ENCODE measurements at regions not wholly inside any gene's neighbourhood (a gene's known extent, or its start where the extent isn't known, plus 50 kb on each side); places are given as distances from the start of the nearest gene placed in this dataset.
"Not testable (repeated sequence)": the region's sequence is repeated elsewhere in the genome, so short reads cannot be mapped to it uniquely, and the experiment has no call there.

- DNase-seq, result no peak
Observed at GRCh38 chr2:44051593-44052347, 56.0 kb upstream of the LRPPRC start.

- DNase-seq, result no peak
Observed at GRCh38 chr2:44052584-44052983, 56.8 kb upstream of the LRPPRC start.

DNA sequence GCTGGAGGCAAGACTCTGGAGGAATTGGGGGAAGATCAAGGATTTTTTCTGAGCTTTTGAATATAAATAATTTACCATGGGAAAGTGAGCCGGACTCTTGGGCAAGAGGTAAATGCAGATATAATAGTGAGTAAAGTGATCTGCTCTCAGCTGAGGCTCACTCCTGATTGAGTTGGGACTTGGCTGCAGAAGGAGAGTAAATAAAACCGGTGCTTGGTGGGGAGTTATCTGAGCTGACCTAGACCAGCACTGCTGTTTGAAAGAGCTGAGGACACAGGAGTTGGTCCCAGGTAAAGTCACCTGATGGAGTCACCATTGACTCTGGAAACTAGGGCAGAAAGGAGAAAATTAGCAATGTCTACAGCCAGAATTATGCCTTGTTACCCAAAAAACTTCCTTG is 57.3 kb upstream of the LRPPRC start:
- no peak for DNase-seq

DNA sequence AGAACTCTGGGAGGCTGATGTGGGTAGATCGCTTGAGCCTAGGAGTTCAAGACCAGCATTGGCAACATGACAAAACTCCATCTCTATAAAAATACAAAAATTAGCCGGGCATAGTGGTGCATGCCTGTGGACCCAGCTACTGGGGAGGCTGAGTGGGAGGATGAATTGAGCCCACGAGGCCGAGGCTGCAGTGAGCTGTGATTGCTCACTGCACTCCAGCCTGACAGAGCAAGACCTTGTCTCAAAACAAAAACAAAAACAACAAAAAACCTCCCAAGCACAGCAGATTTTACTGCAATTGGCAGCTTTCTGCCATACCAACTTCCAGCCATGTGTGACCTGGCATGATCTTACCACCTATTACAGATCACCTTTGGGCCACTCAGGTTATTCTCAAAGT is 57.7 kb upstream of the LRPPRC start:
- DNase-seq, result no peak

- DNase-seq, result no peak
Observed at GRCh38 chr2:44055229-44055628, 59.4 kb upstream of the LRPPRC start.

DNA sequence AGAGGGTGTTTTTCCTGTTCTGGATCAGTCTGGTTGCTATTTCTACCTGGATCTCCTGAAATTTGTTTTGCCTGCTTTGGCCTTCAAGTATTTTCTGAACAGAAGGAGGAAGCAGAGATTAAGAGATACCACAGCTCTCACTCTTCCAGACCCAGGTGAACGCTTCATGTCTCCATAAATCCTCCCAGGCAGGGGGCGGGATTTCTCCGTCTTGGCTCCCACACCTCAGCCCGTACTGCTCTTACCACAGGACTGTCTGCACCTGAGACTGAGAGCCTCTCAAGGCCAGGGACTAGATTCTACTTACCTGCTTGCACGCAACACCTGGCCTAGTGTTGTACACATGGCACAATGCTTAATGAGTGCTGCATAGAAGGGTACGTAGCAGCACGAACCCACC is 59.9 kb upstream of the LRPPRC start:
- DNase-seq, result no peak

- no peak for DNase-seq
Observed at GRCh38 chr2:44056947-44057346, 61.2 kb upstream of the LRPPRC start.

DNA sequence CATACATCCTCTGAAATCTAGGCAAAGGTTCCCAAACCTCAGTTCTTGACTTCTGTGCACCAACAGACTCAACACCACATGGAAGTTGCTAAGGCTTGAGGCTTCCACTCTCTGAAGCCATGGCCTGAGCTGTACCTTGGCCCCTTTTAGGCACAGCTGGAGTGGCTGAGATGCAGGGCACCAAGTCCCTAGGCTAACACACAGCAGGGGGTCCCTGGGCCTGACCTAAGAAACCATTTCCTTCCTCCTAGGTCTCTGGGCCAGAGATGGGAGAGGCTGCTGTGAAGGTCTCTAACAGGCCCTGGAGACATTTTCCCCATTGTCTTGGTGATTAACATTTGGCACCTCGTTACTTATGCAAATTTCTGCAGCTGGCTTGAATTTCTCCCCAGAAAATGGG is 64.5 kb upstream of the LRPPRC start:
- not testable (repeated sequence) for DNase-seq

DNA sequence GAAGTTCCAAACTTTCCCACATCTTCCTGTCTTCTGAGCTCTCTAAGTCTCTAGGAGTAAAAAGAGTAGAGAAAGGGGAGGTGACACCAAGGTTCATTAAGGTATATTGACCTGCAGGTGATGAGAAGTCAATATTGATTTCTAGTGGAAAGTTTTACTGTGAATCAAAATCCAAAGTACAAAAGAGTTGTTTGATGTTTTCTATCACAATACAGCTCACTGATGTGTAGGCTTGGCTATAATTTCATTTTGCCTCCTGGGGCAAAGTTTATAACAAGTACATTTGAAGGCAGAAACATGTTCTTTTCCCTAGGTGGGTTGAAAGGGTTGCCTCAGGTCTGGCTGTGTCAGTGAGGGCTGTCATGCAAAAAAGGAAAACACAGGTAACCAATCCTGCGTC is 65.2 kb upstream of the LRPPRC start:
- DNase-seq, result no peak

DNA sequence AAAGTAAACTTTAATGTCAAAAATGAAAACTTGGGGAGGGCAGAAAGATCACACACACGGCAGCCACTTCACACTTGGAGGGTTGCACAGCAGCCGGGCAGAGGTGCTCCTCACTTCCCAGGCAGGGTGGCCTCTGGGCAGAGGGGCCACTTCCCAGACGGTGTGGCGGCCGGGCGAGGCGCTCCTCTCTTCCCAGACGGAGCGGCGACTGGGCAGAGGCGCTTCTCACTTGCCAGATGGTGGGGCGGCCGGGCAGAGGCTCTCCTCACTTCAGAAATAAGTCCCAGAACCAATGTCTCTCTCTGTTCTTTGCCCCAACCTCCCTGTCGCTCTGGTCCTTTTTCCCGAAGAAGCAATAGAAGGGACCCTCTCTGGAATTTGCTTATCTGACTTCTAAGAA is 65.7 kb upstream of the LRPPRC start:
- DNase-seq, result no peak

DNA sequence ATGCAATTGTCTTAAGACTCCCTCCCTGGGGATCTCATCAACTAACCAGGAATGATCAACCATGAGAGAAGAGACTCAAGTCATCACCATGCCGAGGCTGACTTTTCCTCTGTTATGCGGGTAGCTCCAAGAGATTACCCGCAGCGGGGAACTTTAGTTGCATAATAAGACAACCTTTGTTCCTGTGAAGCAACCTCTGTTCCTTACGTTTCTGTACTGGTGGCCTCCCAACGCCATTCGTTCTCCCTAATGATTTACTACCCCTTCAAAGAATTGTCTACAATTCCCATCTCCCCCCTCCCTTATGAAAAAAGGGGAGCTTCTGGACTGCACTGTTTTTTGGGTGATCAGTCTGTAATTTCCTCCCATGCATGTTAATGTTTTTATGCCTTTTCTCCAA is 66.1 kb upstream of the LRPPRC start:
- DNase-seq, result no peak

GRCh38 chr2:44063033-44063432 is 67.2 kb upstream of the LRPPRC start:
- no peak for DNase-seq

- not testable (repeated sequence) for DNase-seq
Observed at GRCh38 chr2:44064281-44064680, 68.5 kb upstream of the LRPPRC start.

DNA sequence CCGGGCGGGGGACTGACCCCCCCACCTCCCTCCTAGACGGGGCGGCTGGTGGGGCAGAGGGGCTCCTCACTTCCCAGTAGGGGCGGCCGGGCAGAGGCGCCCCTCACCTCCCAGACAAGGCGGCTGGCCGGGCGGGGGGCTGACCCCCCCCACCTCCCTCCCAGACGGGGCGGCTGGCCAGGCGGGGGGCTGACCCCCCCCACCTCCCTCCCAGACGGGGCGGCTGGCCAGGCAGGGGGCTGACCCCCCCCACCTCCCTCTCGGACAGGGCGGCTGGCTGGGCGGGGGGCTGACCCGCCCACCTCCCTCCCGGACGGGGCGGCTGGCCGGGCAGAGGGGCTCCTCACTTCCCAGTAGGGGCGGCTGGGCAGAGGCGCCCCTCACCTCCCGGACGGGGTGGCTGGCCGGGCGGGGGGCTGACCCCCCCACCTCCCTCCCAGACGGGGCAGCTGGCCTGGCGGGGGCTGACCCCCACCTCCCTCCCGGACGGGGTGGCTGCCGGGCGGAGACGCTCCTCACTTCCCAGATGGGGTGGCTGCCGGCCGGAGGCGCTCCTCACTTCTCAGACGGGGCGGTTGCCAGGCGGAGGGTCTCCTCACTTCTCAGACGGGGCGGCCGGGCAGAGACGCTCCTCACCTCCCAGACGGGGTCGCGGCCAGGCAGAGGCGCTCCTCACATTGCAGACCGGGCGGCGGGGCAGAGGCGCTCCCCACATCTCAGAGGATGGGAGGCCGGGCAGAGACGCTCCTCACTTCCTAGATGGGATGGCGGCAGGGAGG is 71.4 kb upstream of the LRPPRC start:
- not testable (repeated sequence) for DNase-seq

DNA sequence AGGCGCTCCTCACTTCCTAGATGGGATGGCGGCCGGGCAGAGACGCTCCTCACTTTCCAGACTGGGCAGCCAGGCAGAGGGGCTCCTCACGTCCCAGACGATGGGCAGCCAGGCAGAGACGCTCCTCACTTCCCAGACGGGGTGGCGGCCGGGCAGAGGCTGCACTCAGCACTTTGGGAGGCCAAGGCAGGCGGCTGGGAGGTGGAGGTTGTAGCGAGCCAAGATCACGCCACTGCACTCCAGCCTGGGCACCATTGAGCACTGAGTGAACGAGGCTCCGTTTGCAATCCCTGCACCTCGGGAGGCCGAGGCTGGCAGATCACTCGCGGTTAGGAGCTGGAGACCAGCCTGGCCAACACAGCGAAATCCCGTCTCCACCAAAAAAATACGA is 72.0 kb upstream of the LRPPRC start:
- DNase-seq, result not testable (repeated sequence)

- no peak for DNase-seq
Observed at GRCh38 chr2:44071454-44072046, 75.8 kb upstream of the LRPPRC start.

GRCh38 chr2:44073667-44074066 is 77.9 kb upstream of the LRPPRC start:
- not testable (repeated sequence) for DNase-seq

GRCh38 chr2:44074795-44075194 is 79.0 kb upstream of the LRPPRC start:
- not testable (repeated sequence) for DNase-seq

GRCh38 chr2:44075541-44075940 is 79.8 kb upstream of the LRPPRC start:
- DNase-seq, result peak; percentile 18

DNA sequence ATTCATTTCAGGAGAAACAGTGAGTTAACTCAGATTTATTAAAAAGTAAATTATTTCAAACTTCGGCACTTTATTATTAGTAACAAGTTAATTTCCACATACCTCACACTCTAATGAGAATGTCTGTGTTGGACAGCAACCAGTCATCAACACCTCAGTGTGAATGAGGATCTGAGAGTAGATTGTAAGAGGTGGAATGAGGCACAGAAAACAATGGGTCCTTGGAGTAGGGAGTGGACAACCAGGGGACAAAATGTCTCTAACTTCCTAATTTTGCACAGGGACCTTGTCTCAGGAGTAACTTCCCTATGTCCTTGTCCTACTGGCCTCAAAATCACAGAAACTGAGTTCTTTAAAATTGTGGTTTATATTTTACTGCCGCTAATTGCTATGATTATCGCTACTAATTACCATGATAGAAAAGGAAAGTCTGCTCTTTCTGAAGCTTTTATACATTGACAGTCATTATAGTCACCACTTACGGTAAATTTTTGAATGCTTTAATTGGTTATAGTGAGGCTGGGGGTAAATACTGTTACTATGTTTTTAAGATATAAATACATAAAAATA is 82.2 kb upstream of the LRPPRC start:
- DNase-seq, result no peak

DNA sequence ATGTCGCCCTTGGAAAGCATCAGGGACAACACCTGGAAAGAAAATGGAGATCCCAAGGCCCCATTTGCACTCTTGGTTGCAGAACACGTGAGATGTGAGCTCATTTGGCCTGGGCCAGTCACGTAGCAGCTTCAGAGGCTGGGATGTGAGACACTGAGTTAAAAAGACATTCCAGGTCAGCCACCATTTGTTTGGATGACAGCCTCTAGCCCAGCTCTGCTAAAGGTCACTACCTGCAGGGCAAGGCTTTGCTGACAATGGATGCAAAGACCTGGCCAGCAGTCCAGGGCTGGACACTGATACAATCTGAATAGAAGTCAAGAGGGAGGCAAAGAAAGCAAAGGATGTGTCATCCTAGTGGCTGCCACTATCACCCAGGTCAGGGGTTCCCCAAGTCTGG is 83.9 kb upstream of the LRPPRC start:
- no peak for DNase-seq

DNA sequence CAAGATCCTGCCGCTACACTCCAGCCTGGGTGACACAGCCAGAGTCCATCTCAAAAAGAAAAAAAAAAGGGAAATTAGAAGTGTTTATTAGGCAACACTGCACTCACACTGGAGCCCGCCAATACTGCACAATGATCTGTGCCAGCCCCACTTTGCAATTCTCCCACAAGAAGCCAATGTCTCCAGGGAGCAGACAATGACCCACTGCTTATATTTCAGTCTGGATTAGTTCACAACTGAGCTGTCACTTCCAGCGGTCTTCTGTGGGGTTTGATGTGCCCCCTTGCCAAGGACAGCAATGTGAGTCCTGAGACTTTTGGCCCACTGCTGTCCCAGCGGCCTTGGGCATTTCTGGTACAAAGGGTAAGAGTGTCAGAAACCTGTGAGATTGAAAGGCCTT is 85.6 kb upstream of the PPM1B start:
- no peak for DNase-seq

DNA sequence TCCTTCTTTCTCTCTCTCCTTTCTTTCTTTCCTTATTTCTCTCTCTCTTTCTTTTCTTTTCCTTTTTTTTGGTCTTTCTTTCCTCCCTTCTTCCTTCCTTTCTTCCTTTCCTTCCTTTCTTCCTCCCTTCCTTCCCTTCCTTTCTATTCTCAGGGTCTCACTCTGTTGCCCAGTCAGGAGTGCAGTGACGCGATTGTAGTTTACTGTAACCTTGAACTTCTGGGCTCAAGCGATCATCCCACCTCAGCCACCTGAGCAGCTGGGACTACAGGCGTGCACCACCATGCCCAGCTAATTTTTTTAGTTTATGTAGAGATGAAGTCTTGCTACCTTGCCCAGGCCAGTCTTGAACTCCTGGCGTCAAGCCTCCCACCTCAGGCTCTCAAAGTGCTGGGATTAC is 83.8 kb upstream of the PPM1B start:
- no peak for DNase-seq

GRCh38 chr2:44086629-44087028 is 82.0 kb upstream of the PPM1B start:
- no peak for DNase-seq

Data from NCI-H82 (cell line).